ENCODE measurements at regions not wholly inside any gene's neighbourhood (a gene's known extent, or its start where the extent isn't known, plus 50 kb on each side); places are given as distances from the start of the nearest gene placed in this dataset.
"Not testable (repeated sequence)": the region's sequence is repeated elsewhere in the genome, so short reads cannot be mapped to it uniquely, and the experiment has no call there.

DNA sequence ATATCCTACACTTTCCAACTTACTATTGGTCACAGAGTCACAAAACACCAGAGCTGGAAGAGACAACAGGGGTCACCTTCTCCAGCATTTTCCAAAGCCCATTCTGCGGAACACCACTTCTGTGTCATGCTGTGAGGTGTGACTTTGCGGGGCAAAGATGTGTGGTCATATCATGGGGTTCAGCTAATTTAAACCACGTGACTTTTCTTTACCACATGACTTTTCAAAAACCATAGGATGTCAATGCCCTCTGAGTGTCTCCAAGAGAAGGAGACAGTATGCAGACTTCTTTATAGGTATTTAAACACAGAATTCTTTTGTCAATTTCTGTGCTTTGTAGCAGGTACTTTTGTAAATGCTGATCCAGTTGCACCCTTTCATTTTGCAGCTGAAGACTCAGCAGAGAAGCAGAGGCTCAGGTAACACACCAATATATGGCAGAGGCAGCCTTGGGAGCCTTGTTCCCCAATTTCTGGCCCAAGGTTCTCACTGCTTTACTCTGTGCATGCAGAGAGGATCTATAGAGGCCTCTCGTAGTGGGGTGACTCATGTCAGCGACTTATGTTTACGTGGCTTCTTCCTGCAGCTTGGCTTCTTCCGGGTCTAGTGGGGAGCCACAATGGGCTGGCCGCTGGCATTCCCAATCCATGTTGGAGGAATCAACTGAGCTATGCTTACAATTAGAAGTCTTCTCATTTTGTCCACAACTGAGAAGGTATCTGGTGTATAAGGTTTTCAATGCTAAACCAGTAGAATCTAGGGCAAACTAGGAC, 104.0 kb upstream of the RHOBTB1 start (continued):
- TF ChIP-seq ZNF138 (CRISPR knock-in tag; conservative IDR thresholded peaks at IDR 0.05) = no peak
- no peak for TF ChIP-seq SP1 (CRISPR knock-in tag; conservative IDR thresholded peaks at IDR 0.05)
- TF ChIP-seq ZNF423 (CRISPR knock-in tag; IDR thresholded peaks at IDR 0.05) = no peak

DNA sequence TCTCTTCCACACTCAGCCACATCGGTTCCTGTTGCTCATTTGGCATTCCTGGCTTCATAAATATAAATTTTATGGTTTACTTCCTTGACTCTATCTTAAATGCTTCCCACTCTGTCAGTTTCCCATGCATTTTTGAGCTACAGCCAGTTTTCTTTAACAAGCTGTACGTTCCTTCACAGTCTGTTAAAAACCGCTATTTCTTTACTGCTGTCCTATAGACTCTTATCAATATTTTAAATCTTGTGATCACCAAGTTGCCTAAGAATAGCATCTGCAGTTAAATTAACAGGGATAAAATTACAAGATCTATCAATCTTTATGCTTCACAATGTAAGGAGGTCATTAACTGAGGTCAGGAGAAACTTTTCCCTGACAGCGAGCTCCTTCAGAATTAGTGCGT, 103.1 kb upstream of the RHOBTB1 start:
- no peak for ATAC-seq
- ChIA-PET CTCF (interaction anchor here (3.8 kb wide), 1 partner anchor 22 kb away, joined by 9 read pairs; no protein-coding TSS in a partner anchor), POLR2A (interaction anchor here (0.6 kb wide), 1 partner anchor 16 kb away, joined by 3 read pairs; no protein-coding TSS in a partner anchor)

DNA sequence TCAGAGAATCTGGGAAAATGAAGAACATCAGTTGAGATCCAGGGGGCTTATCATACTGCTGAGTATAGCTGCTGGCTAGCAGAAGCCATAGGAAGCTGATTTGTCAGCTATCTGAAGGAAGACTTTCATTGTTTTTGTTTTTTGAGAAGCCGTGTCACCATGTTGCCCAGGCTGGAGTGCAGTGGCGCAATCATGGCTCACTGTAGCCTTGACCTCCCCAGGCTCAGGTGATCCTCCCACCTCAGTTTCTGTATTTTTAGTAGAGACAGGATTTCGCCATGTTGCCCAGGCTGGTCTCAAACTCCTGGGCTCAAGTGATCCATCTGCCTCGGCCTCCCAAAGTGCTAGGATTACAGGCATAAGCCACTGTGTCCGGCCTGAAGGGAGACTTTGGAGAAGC, 101.5 kb upstream of the RHOBTB1 start:
- H3K4me1 Mint-ChIP-seq; DNase-seq (ENCODE audit: low spot score); H3K36me3 Mint-ChIP-seq; H3K4me3 Mint-ChIP-seq; H3K9me3 Mint-ChIP-seq; H3K27me3 Mint-ChIP-seq (ENCODE audit: low read depth); POLR2A ChIA-PET; ATAC-seq; H3K27ac Mint-ChIP-seq: not testable (repeated sequence)
- CTCF ChIA-PET = interaction anchor here (3.8 kb wide), 1 partner anchor 21 kb away, joined by 9 read pairs; no protein-coding TSS in a partner anchor

More for the DNA sequence above, 103.1 kb upstream of the RHOBTB1 start:
- Mint-ChIP-seq H3K36me3 (no peaks in the 10 kb centered on the region), H3K27me3 (ENCODE audit: low read depth) (no peaks in the 10 kb centered on the region), H3K4me1 (peaks cover 12% of the 10 kb centered on the region), H3K4me3 (no peak overlapping the region), H3K27ac (no peak overlapping the region), H3K9me3 (no peaks in the 10 kb centered on the region)
- DNase-seq (ENCODE audit: low spot score) = no peak
- TF ChIP-seq, protein P1, sequence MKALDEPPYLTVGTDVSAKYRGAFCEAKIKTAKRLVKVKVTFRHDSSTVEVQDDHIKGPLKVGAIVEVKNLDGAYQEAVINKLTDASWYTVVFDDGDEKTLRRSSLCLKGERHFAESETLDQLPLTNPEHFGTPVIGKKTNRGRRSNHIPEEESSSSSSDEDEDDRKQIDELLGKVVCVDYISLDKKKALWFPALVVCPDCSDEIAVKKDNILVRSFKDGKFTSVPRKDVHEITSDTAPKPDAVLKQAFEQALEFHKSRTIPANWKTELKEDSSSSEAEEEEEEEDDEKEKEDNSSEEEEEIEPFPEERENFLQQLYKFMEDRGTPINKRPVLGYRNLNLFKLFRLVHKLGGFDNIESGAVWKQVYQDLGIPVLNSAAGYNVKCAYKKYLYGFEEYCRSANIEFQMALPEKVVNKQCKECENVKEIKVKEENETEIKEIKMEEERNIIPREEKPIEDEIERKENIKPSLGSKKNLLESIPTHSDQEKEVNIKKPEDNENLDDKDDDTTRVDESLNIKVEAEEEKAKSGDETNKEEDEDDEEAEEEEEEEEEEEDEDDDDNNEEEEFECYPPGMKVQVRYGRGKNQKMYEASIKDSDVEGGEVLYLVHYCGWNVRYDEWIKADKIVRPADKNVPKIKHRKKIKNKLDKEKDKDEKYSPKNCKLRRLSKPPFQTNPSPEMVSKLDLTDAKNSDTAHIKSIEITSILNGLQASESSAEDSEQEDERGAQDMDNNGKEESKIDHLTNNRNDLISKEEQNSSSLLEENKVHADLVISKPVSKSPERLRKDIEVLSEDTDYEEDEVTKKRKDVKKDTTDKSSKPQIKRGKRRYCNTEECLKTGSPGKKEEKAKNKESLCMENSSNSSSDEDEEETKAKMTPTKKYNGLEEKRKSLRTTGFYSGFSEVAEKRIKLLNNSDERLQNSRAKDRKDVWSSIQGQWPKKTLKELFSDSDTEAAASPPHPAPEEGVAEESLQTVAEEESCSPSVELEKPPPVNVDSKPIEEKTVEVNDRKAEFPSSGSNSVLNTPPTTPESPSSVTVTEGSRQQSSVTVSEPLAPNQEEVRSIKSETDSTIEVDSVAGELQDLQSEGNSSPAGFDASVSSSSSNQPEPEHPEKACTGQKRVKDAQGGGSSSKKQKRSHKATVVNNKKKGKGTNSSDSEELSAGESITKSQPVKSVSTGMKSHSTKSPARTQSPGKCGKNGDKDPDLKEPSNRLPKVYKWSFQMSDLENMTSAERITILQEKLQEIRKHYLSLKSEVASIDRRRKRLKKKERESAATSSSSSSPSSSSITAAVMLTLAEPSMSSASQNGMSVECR (CRISPR knock-in tag; IDR thresholded peaks at IDR 0.05; ENCODE audit: borderline replicate concordance) = no peak
- TF ChIP-seq FOXK1 (CRISPR knock-in tag; IDR thresholded peaks at IDR 0.05) (no peak), ZNF138 (CRISPR knock-in tag; conservative IDR thresholded peaks at IDR 0.05) (no peak), RELA (CRISPR knock-in tag; IDR thresholded peaks at IDR 0.05; ENCODE audit: borderline replicate concordance) (no peak), ELF4 (CRISPR knock-in tag; IDR thresholded peaks at IDR 0.05; ENCODE audit: low read depth) (no peak), OVOL2 (CRISPR knock-in tag; IDR thresholded peaks at IDR 0.05; ENCODE audit: borderline replicate concordance) (no peak), ESRRA (CRISPR knock-in tag; IDR thresholded peaks at IDR 0.05; ENCODE audit: borderline replicate concordance) (no peak), ZBTB21 (CRISPR knock-in tag; IDR thresholded peaks at IDR 0.05; ENCODE audit: borderline replicate concordance) (no peak), JUN (CRISPR knock-in tag; IDR thresholded peaks at IDR 0.05) (no peak), HMGA2 (CRISPR knock-in tag; IDR thresholded peaks at IDR 0.05) (no peak)
- TF ChIP-seq, protein P2, sequence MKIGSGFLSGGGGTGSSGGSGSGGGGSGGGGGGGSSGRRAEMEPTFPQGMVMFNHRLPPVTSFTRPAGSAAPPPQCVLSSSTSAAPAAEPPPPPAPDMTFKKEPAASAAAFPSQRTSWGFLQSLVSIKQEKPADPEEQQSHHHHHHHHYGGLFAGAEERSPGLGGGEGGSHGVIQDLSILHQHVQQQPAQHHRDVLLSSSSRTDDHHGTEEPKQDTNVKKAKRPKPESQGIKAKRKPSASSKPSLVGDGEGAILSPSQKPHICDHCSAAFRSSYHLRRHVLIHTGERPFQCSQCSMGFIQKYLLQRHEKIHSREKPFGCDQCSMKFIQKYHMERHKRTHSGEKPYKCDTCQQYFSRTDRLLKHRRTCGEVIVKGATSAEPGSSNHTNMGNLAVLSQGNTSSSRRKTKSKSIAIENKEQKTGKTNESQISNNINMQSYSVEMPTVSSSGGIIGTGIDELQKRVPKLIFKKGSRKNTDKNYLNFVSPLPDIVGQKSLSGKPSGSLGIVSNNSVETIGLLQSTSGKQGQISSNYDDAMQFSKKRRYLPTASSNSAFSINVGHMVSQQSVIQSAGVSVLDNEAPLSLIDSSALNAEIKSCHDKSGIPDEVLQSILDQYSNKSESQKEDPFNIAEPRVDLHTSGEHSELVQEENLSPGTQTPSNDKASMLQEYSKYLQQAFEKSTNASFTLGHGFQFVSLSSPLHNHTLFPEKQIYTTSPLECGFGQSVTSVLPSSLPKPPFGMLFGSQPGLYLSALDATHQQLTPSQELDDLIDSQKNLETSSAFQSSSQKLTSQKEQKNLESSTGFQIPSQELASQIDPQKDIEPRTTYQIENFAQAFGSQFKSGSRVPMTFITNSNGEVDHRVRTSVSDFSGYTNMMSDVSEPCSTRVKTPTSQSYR (CRISPR knock-in tag; IDR thresholded peaks at IDR 0.05) = no peak
- TF ChIP-seq, protein P3, sequence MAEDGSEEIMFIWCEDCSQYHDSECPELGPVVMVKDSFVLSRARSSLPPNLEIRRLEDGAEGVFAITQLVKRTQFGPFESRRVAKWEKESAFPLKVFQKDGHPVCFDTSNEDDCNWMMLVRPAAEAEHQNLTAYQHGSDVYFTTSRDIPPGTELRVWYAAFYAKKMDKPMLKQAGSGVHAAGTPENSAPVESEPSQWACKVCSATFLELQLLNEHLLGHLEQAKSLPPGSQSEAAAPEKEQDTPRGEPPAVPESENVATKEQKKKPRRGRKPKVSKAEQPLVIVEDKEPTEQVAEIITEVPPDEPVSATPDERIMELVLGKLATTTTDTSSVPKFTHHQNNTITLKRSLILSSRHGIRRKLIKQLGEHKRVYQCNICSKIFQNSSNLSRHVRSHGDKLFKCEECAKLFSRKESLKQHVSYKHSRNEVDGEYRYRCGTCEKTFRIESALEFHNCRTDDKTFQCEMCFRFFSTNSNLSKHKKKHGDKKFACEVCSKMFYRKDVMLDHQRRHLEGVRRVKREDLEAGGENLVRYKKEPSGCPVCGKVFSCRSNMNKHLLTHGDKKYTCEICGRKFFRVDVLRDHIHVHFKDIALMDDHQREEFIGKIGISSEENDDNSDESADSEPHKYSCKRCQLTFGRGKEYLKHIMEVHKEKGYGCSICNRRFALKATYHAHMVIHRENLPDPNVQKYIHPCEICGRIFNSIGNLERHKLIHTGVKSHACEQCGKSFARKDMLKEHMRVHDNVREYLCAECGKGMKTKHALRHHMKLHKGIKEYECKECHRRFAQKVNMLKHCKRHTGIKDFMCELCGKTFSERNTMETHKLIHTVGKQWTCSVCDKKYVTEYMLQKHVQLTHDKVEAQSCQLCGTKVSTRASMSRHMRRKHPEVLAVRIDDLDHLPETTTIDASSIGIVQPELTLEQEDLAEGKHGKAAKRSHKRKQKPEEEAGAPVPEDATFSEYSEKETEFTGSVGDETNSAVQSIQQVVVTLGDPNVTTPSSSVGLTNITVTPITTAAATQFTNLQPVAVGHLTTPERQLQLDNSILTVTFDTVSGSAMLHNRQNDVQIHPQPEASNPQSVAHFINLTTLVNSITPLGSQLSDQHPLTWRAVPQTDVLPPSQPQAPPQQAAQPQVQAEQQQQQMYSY (CRISPR knock-in tag; IDR thresholded peaks at IDR 0.05) = no peak
- TF ChIP-seq, protein P4, sequence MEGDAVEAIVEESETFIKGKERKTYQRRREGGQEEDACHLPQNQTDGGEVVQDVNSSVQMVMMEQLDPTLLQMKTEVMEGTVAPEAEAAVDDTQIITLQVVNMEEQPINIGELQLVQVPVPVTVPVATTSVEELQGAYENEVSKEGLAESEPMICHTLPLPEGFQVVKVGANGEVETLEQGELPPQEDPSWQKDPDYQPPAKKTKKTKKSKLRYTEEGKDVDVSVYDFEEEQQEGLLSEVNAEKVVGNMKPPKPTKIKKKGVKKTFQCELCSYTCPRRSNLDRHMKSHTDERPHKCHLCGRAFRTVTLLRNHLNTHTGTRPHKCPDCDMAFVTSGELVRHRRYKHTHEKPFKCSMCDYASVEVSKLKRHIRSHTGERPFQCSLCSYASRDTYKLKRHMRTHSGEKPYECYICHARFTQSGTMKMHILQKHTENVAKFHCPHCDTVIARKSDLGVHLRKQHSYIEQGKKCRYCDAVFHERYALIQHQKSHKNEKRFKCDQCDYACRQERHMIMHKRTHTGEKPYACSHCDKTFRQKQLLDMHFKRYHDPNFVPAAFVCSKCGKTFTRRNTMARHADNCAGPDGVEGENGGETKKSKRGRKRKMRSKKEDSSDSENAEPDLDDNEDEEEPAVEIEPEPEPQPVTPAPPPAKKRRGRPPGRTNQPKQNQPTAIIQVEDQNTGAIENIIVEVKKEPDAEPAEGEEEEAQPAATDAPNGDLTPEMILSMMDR (IDR thresholded peaks at IDR 0.05) = no peak
